Astrocyte of the spinal cord (primary cell): ENCODE measurements at regions not wholly inside any gene's neighbourhood (a gene's known extent, or its start where the extent isn't known, plus 50 kb on each side); places are given as distances from the start of the nearest gene placed in this dataset.

Source experiments
- DNase-seq: peaks from one replicate; pipeline ENCODE4 v3.0.0; 2011; ENCODE audit warnings: low read depth, low spot score
- H3K4me3 ChIP-seq: 2 replicates; pipeline ENCODE4 v1.5.1; 2011; ENCODE audit warnings: low read depth, mild to moderate bottlenecking, low read length, moderate library complexity
- CTCF ChIP-seq: IDR thresholded peaks from 2 replicates; pipeline ENCODE4 v1.5.1; 2012; ENCODE audit warnings: low read depth, mild to moderate bottlenecking, low read length, inconsistent platforms
- in situ Hi-C: cut with HindIII; loops from 2 replicates; pipeline ENCODE4 v1.10.0; 2017; ENCODE audit warnings: low sequenced_read_pairs

DNA sequence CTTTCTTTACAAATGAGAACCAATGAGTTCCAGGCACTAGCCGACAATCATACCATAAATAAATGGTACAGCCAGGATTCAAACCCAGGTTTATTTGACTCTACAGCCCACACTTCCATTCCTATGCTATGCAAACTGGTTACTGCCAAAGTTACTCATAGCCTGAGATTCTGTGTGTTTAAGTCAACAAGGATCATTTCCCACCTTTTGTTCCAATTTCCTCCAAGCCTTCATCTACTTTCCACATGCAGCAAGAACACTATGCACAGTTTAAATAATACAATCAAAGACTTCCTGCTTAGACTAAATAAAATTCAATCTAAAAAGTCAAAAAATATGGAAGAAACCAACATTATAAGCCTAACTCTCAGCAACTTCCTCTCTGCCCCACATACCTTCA lies 59.2 kb upstream of the KLF12 start:
- H3K4me3 ChIP-seq = no peak overlapping the region
- in situ Hi-C loops = no loop called here
- no peak for TF ChIP-seq CTCF
- DNase-seq = no peak

GRCh38 chr13:74191410-74191809 lies 57.2 kb upstream of the KLF12 start:
- no peak for TF ChIP-seq CTCF
- DNase-seq = no peak
- in situ Hi-C loops = no loop called here
- H3K4me3 ChIP-seq = no peak overlapping the region

- in situ Hi-C loops = no loop called here
- DNase-seq = no peak
- H3K4me3 ChIP-seq = no peak overlapping the region
- no peak for TF ChIP-seq CTCF
Observed at GRCh38 chr13:74190999-74191398, 56.8 kb upstream of the KLF12 start.

GRCh38 chr13:74187564-74187963 lies 53.4 kb upstream of the KLF12 start:
- DNase-seq = no peak
- TF ChIP-seq CTCF = no peak

GRCh38 chr13:74184283-74184682 lies 50.1 kb upstream of the KLF12 start:
- no peak for DNase-seq
- in situ Hi-C loops = no loop called here
- no peak overlapping the region for H3K4me3 ChIP-seq
- no peak for TF ChIP-seq CTCF

More at GRCh38 chr13:74187564-74187963, 53.4 kb upstream of the KLF12 start:
- in situ Hi-C loops = no loop called here
- H3K4me3 ChIP-seq = no peak overlapping the region
